Osteoblast (primary cell): ENCODE measurements at regions not wholly inside any gene's neighbourhood (a gene's known extent, or its start where the extent isn't known, plus 50 kb on each side); places are given as distances from the start of the nearest gene placed in this dataset.

Experiments
- DNase-seq: peaks from one replicate; pipeline ENCODE4 v3.0.0; 2011; ENCODE audit warnings: low spot score, mixed read lengths; ENCODE audit not compliant: insufficient read length; ENCODE audit errors: missing footprints
- H2AFZ ChIP-seq: 2 replicates; pipeline ENCODE4 v1.6.0; 2011; ENCODE audit warnings: mild to moderate bottlenecking, low read length
- H3K27ac ChIP-seq: 2 replicates; pipeline ENCODE4 v1.5.1; 2011; ENCODE audit warnings: mild to moderate bottlenecking, low read depth, low read length, moderate library complexity
- H3K27me3 ChIP-seq: 2 replicates; pipeline ENCODE4 v1.6.0; 2012; ENCODE audit warnings: mild to moderate bottlenecking, control low read depth, inconsistent platforms, low read length, moderate library complexity; ENCODE audit not compliant: insufficient read depth
- H3K36me3 ChIP-seq: 2 replicates; pipeline ENCODE4 v1.5.1; 2011; ENCODE audit warnings: mild to moderate bottlenecking, low read length, control low read depth, moderate library complexity; ENCODE audit not compliant: insufficient read depth
- H3K4me1 ChIP-seq: 2 replicates; pipeline ENCODE4 v1.5.1; 2011; ENCODE audit warnings: mild to moderate bottlenecking, low read length, control low read depth, moderate library complexity; ENCODE audit not compliant: insufficient read depth
- H3K4me2 ChIP-seq: 2 replicates; pipeline ENCODE4 v1.6.0; 2011; ENCODE audit warnings: mild to moderate bottlenecking, low read length; ENCODE audit not compliant: insufficient read depth
- H3K4me3 ChIP-seq: fragments of 200-600 bp; sonication (generic); 3 replicates; pipeline ENCODE4 v1.5.1; 2012; ENCODE audit warnings: mild to moderate bottlenecking, low read length, inconsistent platforms; ENCODE audit not compliant: insufficient read depth
- H3K79me2 ChIP-seq: 2 replicates; pipeline ENCODE4 v1.6.0; 2012; ENCODE audit warnings: mild to moderate bottlenecking, low read length, control low read depth, inconsistent platforms; ENCODE audit not compliant: insufficient read depth
- H3K9me3 ChIP-seq: 2 replicates; pipeline ENCODE4 v1.5.1; 2011; ENCODE audit warnings: low read depth, low read length, control low read depth
- H4K20me1 ChIP-seq: 2 replicates; pipeline ENCODE4 v1.6.0; 2012; ENCODE audit warnings: mild to moderate bottlenecking, low read length, control low read depth; ENCODE audit not compliant: insufficient read depth
- CTCF ChIP-seq: IDR thresholded peaks from 2 replicates; pipeline ENCODE4 v1.5.1; 2011; ENCODE audit warnings: mild to moderate bottlenecking, low read depth, low read length, moderate library complexity; ENCODE audit errors: extremely low read depth

- Histone ChIP-seq H3K79me2 (no peaks in the 10 kb centered on the region), H2AFZ (no peak overlapping the region), H3K4me1 (no peaks in the 10 kb centered on the region), H3K9me3 (no peaks in the 10 kb centered on the region), H3K4me2 (no peak overlapping the region), H3K36me3 (no peaks in the 10 kb centered on the region), H4K20me1 (no peaks in the 10 kb centered on the region), H3K27me3 (peaks cover 40% of the 10 kb centered on the region), H3K27ac (no peak overlapping the region), H3K4me3 (no peak overlapping the region)
- TF ChIP-seq CTCF = no peak
- DNase-seq = no peak
Measured at GRCh38 chr11:122363296-122363695, 247.3 kb upstream of the BLID start.

- Histone ChIP-seq H2AFZ (no peak overlapping the region), H3K27me3 (peaks cover 42% of the 10 kb centered on the region), H3K4me3 (no peak overlapping the region), H3K36me3 (no peaks in the 10 kb centered on the region), H3K9me3 (no peaks in the 10 kb centered on the region), H3K27ac (no peak overlapping the region), H3K79me2 (no peaks in the 10 kb centered on the region), H3K4me2 (no peak overlapping the region), H3K4me1 (no peaks in the 10 kb centered on the region), H4K20me1 (no peaks in the 10 kb centered on the region)
- no peak for TF ChIP-seq CTCF
- no peak for DNase-seq
Measured at GRCh38 chr11:122362381-122362780, 246.4 kb upstream of the BLID start.

GRCh38 chr11:122360875-122361274 is 244.9 kb upstream of the BLID start:
- peaks cover 29% of the 10 kb centered on the region for H3K27me3 ChIP-seq
- H4K20me1 ChIP-seq = no peaks in the 10 kb centered on the region
- no peaks in the 10 kb centered on the region for H3K36me3 ChIP-seq
- no peak overlapping the region for H3K4me3 ChIP-seq
- no peaks in the 10 kb centered on the region for H3K9me3 ChIP-seq
- no peak overlapping the region for H2AFZ ChIP-seq
- no peaks in the 10 kb centered on the region for H3K79me2 ChIP-seq
- H3K4me2 ChIP-seq = no peak overlapping the region
- no peaks in the 10 kb centered on the region for H3K4me1 ChIP-seq
- H3K27ac ChIP-seq = no peak overlapping the region
- no peak for TF ChIP-seq CTCF
- no peak for DNase-seq

- no peak overlapping the region for H3K27ac ChIP-seq
- H3K4me1 ChIP-seq = no peaks in the 10 kb centered on the region
- no peak for TF ChIP-seq CTCF
- peaks cover 16% of the 10 kb centered on the region for H3K27me3 ChIP-seq
- H3K9me3 ChIP-seq = no peaks in the 10 kb centered on the region
- no peak overlapping the region for H3K4me2 ChIP-seq
- no peaks in the 10 kb centered on the region for H3K36me3 ChIP-seq
- H2AFZ ChIP-seq = peak overlapping the region; percentile 51
- H3K79me2 ChIP-seq = no peaks in the 10 kb centered on the region
- H3K4me3 ChIP-seq = no peak overlapping the region
- H4K20me1 ChIP-seq = no peaks in the 10 kb centered on the region
- no peak for DNase-seq
Measured at GRCh38 chr11:122359081-122359571, 243.1 kb upstream of the BLID start.
